ENCODE measurements at regions not wholly inside any gene's neighbourhood (a gene's known extent, or its start where the extent isn't known, plus 50 kb on each side); places are given as distances from the start of the nearest gene placed in this dataset.

DNA sequence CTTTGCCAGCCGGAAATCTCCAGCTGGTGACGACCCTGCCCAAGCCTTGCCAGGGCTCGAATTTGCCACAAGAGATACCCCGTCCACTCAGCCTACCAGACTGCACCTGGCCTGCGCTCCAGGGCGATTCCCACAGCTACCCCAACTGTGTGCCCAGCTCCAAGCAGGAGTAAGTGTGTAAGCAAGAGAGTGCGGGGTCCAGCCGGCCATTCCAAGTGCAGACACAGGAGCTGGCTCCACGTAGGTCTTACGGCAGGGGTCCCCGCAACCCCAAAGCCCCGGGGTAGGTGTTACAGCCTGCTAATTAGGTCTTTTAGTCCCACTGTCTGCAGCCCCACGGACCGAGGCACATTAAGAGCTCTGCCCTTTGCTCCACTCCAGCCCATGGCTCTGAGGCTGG, 1305.2 kb downstream of the ARAP2 start:
- no peak for TF ChIP-seq GATA2 (IDR thresholded peaks at IDR 0.05; ENCODE audit: low read depth, low read length)
- no peak for TF ChIP-seq GATA3 (IDR thresholded peaks at IDR 0.05; ENCODE audit: low read depth, low read length)

DNA sequence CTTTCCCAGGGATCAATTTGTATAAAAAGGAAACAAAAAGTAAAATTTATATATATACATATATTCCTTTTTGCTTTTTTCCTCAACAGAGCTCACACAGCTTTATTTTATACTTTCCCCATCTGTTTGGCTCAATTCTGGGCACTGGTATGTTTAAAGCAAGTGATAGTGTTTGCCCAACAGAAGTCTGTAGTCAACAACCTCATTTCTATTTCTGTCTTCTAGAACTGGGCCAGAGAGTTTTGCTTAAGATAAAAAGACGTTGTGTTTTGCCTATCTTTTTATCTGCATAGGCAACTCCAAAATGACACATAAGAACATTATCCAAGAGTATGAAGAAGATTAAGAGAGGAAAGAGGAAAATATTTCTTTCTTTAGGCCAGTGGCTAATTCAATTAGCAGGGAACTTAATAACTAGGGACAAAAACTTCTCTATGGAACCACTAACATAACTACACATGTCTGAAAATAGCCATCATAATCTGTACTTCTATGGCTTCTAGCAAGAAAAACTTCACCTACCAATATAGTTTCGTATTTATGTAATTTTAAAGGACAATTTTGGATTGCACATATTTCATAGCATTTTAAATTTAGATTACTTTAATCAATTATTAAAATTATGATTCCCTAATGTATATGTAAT, 1300.5 kb downstream of the ARAP2 start:
- TF ChIP-seq GATA2 (IDR thresholded peaks at IDR 0.05; ENCODE audit: low read depth, low read length): no peak
- TF ChIP-seq GATA3 (IDR thresholded peaks at IDR 0.05; ENCODE audit: low read depth, low read length): no peak

DNA sequence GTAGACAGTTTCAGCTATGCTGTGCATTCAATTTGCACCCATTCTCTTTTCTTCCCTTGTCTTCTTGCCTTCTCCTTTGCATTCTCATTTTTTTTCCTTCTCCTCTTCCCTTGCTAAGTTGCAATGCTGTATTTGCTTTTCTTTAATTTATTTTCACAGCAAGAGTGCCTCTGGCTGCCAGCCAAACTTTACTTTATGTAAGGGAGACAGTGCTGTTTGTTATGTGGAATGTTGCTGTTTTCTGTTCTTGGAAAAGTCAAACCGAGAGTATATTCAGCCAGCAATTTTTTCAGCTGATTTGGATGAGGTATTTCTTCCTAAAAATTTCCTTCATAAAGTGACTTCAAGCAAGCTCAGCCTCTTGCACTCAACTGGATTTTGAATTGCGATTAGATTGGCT, 1293.4 kb downstream of the ARAP2 start:
- no peak for TF ChIP-seq GATA3 (IDR thresholded peaks at IDR 0.05; ENCODE audit: low read depth, low read length)

DNA sequence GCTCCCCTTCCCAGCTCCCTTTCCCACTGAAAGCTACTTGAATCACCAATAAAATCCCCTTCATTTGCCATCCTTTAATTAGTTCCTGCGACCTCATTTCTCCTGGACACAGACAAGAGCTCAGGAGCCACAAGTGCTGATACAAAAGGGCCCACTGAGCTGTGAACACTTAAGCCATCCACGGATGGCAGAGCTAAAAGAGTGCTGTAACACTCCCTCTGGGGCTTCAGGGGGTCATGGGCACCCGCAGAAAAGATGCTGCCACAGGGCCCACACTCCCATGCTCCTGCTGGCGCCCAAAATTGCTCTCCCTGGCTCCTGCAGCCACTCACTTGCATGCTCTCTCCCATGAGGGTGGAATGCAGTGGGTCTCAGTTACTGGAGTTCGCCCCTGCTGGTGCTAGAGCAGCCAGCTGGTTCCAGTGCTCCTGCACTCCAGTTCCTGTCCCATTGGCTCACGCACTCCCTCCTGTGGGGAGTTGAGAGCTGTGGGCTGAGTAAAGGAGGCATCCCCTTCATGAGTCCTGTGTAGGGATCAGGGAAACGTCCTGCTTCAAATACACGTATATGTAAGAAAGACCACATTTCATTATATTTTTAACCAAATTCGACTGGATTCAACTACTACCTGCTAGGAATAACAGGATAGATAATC, 1291.0 kb downstream of the ARAP2 start:
- TF ChIP-seq GATA3 (IDR thresholded peaks at IDR 0.05; ENCODE audit: low read depth, low read length): no peak
- TF ChIP-seq GATA2 (IDR thresholded peaks at IDR 0.05; ENCODE audit: low read depth, low read length): no peak

DNA sequence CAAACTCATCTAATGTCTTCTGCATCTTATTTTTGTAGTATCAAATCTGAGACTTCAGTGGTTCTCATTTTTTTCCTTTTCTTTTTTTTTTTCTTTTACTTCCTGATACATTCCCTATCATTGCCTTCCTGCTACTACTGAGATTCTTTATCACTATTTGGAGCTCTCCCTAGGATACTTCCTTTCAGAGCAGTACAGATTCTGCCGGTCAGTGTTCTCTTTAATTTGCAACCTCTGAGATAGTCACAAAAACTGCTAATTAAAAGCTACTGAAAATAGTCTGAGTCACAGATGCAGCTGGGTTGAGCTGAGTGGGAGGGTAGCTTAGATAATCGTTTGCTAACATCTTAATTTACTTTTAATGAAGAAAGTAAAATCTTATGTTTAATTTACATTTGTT, 1279.7 kb downstream of the ARAP2 start:
- TF ChIP-seq GATA3 (IDR thresholded peaks at IDR 0.05; ENCODE audit: low read depth, low read length) (no peak), GATA2 (IDR thresholded peaks at IDR 0.05; ENCODE audit: low read depth, low read length) (no peak)

DNA sequence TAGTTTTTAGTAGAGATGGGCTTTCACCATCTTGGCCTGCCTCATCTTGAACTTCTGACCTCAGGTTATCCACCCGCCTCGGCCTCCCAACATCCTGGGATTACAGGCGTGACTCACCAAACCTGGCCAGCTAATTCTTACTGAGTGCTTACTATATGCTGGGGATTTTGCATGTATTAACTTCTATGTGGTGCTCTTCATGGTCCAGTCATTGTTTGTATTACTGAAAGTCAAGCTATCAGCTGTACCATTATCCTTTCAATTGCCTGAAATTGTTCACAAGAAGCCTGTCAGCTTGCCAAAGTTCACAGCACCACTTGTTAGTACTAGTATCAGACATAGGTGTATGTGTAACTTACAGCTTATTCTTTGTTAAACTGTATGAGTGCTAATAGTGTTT, 1272.1 kb downstream of the ARAP2 start:
- TF ChIP-seq GATA2 (IDR thresholded peaks at IDR 0.05; ENCODE audit: low read depth, low read length) (no peak), GATA3 (IDR thresholded peaks at IDR 0.05; ENCODE audit: low read depth, low read length) (no peak)

DNA sequence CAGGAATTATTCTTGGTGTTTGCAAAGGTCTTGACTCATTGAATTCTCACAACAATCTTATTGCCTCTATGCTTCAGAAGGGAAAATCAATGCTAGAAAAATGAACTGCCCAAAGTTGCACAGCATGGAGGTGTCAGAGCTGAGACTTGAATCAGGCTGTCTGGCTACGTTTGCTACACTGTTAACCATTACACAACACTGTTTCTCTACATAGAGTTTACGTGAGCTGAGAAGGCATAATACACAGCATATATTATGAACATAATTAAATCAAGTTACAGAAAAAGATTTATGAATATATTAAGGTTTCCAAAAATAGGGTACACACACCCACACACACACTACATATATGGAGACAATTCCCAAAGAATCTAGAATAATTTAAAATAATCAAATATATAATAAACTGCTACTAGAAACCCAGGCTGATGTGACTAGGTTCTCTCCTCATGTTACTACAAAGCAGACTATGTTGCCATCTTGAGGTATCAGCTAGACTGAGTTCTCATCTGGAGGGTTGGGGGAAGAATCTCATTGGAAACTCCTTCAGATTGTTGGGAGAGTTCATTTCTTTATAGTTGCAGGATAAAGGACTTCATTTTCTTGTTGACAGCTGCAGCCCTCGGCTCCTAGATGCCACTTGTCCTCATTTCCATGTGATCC, 1270.5 kb downstream of the ARAP2 start:
- TF ChIP-seq GATA3 (IDR thresholded peaks at IDR 0.05; ENCODE audit: low read depth, low read length): no peak
- no peak for TF ChIP-seq GATA2 (IDR thresholded peaks at IDR 0.05; ENCODE audit: low read depth, low read length)

DNA sequence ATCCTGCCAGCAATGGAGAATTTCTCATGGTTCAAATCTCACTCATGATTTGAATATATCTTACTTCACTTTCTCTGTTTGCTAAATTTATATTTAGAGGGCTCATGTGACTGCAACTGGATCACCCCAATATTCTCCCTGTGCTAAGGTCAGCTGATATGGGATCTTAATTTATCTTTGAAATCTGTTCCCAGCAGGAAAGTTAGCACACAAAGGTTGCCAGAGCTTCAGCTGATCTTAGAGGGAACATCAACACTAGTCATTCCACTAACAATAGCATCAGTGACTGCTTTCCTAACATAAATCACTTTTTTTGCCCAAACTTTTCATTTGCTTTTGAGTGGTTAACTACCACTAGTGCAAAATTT, 1270.0 kb downstream of the ARAP2 start:
- no peak for TF ChIP-seq GATA3 (IDR thresholded peaks at IDR 0.05; ENCODE audit: low read depth, low read length)
- no peak for TF ChIP-seq GATA2 (IDR thresholded peaks at IDR 0.05; ENCODE audit: low read depth, low read length)

DNA sequence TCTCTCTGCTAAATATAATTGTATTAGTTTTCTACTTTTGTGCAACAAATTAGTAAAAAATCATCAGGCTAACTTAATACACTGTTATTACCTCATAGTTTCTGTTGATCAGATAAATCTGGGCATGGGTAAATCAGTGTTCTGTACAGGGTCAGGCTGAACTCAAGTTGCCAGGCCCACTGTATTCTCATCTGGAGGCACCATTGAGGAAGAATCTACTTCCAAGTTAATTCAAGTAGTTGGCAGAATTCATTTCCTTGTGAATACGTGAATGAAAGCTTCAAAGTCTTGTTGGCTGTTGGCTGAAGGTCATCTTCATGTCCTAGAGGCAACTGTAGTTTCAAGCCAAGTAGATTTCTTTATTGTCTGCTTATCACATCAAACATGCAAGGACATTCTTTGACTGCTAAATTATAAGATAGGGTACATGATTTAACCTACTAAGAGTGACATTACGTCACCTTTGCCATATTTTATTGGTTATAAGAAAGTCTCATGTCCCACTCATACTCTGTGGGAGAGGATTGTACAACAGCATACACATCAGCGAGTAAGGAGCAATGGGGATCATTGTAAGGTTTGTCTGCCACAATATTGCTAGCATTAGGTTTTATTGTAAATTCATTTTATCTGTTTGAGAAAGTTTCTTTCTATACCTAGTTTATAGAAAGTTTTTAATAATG, 1219.0 kb downstream of the ARAP2 start:
- TF ChIP-seq GATA2 (IDR thresholded peaks at IDR 0.05; ENCODE audit: low read depth, low read length): no peak
- no peak for TF ChIP-seq GATA3 (IDR thresholded peaks at IDR 0.05; ENCODE audit: low read depth, low read length)

DNA sequence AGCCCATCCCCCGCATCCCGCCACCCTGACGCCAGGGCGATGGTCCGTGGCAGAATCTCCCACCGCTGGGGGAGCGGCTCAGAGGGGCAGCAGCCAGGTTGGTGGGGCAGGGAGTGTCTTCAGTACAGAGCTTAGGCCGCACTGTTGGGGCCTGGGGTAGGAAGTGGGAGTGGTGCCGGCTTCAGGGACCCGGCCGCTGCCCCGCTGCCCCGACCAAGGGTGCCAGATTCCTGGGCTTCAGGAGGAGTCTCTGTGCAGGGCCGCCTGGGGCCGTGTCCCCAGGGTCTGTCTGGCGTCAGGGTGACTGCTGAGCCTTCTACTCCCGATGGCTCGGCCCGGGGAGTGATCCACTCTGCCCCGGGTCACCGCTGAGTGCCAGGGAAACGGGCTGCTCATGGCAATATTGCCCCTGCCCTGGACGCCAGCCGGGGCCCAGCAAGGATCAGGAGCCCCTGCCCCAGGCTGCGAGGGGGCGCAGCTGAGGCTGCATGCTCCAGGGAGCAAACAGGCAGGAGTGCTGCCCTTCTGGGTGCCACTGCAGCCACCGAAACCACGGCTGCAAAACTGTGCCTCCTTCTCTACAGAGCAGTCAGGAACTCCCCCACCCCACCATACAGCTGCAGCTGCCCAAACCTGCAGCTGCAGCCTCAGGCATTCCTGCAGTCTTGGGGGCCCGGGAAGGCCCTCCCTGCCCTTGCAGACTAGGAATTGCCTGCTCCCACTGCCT, 1206.1 kb downstream of the ARAP2 start:
- no peak for TF ChIP-seq GATA2 (IDR thresholded peaks at IDR 0.05; ENCODE audit: low read depth, low read length)
- TF ChIP-seq GATA3 (IDR thresholded peaks at IDR 0.05; ENCODE audit: low read depth, low read length): no peak

DNA sequence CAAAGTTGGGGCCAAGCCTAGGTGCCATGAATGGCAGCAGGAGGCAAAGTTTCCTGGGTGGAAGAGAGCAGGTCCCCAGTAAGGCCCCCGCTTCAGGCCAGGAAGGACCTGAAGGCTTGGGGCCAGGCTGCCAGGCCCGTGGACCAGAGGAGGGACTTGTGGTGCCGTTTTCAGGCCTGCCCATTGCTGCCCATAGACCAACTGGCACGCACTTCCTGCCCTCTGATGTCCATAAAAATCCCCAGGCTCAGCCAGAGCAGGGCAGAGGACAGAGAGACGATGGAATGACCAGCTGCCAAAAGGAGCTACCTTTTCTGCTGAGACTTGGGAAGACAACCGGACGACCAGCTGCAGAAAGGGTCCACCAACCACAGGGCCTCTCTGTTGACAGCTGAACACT, 1205.5 kb downstream of the ARAP2 start:
- TF ChIP-seq GATA3 (IDR thresholded peaks at IDR 0.05; ENCODE audit: low read depth, low read length) (no peak), GATA2 (IDR thresholded peaks at IDR 0.05; ENCODE audit: low read depth, low read length) (no peak)

DNA sequence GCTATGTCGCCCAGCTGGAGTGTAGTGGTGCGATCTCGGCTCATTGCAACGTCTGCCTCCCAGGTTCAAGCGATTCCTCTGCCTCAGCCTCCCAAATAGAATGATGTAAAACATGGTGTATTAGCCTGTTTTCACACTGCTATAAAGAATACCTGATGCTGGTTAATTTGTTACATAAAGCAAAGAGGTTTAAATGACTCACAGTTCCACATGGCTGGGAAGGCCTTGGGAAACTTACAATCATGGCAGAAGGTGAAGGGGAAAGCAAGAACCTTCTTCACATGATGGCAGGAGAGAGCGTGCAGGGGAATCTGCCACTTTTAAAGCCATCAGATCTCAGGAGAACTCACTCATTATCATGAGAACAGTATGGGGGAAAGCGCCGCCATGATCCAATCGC, 1191.8 kb downstream of the ARAP2 start:
- TF ChIP-seq GATA3 (IDR thresholded peaks at IDR 0.05; ENCODE audit: low read depth, low read length) (no peak), GATA2 (IDR thresholded peaks at IDR 0.05; ENCODE audit: low read depth, low read length) (no peak)

DNA sequence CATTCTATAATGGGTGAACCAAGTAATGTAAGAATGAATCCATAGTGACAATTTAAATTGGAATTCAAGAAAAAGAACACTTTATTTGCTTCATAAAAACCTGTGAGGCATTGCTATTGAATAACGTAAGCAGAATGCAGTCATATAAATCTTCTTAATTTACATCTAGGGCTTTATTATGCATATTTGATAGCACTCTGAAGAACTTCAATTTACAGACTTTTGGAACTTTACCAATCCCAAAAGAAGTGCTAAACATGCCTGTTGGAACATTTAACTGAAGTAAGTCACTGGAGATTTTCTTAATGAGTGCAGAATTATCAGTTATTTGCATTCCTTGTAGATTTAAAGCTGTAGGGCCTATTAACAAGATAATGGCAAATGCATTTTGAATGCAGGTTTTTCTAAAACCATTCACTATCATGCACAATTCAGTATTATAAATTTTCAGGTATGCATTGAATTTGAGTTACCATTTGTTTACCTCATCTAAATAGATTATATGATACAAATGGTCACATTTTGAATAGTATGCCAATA, 1181.2 kb downstream of the ARAP2 start:
- TF ChIP-seq GATA3 (IDR thresholded peaks at IDR 0.05; ENCODE audit: low read depth, low read length): no peak
- TF ChIP-seq GATA2 (IDR thresholded peaks at IDR 0.05; ENCODE audit: low read depth, low read length): no peak

DNA sequence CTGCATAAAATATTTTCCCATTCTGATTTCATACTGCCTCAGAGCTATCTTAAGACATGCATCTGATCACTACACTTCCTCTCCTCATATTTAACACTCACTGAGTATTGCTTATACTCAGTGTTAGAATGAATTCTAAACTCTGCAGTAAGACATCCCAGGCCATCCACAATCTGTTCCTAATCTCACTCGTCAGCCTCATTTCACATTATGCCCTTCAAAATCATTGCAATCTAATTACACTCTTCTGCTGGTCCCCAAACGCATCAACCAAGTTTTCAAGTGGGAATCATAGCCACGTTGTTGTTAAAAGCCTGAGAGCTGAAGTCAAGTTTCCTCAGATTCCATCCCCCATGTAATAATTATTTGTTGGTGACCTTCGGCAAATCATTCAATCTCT, 1177.9 kb downstream of the ARAP2 start:
- TF ChIP-seq GATA2 (IDR thresholded peaks at IDR 0.05; ENCODE audit: low read depth, low read length): no peak
- no peak for TF ChIP-seq GATA3 (IDR thresholded peaks at IDR 0.05; ENCODE audit: low read depth, low read length)

Data from SH-SY5Y (cell line).